Astrocyte (in vitro differentiated cells and primary cell): ENCODE measurements at regions not wholly inside any gene's neighbourhood (a gene's known extent, or its start where the extent isn't known, plus 50 kb on each side); places are given as distances from the start of the nearest gene placed in this dataset.

Experiments used
- DNase-seq: peaks from one replicate; pipeline ENCODE4 v3.0.0-alpha.2; 2010; ENCODE audit warnings: low read depth
- FAIRE-seq: peaks from 2 replicates; lab custom pipeline; 2011; peaks lifted over from hg19 to GRCh38; lab: Jason Lieb, UNC
- H2AFZ ChIP-seq: 2 replicates; pipeline ENCODE4 v1.6.0; 2012; ENCODE audit warnings: low read depth, low read length, inconsistent platforms
- H3K27ac ChIP-seq: 2 replicates; pipeline ENCODE4 v1.5.1; 2011; ENCODE audit warnings: low read depth, low read length, inconsistent platforms
- H3K27me3 ChIP-seq: 2 replicates; pipeline ENCODE4 v1.6.0; 2011; ENCODE audit warnings: low read length, inconsistent platforms; ENCODE audit not compliant: insufficient read depth
- H3K36me3 ChIP-seq: 2 replicates; pipeline ENCODE4 v1.5.1; 2011; ENCODE audit warnings: low read length, inconsistent platforms; ENCODE audit not compliant: insufficient read depth
- H3K4me1 ChIP-seq: 2 replicates; pipeline ENCODE4 v1.5.1; 2011; ENCODE audit warnings: low read length, inconsistent platforms; ENCODE audit not compliant: insufficient read depth
- H3K4me2 ChIP-seq: 2 replicates; pipeline ENCODE4 v1.6.0; 2012; ENCODE audit warnings: low read length, inconsistent platforms
- H3K4me3 ChIP-seq: 2 replicates; pipeline ENCODE4 v1.5.1; 2011; ENCODE audit warnings: low read depth, mild to moderate bottlenecking, low read length, inconsistent platforms; ENCODE audit not compliant: insufficient read depth
- H3K79me2 ChIP-seq: 2 replicates; pipeline ENCODE4 v1.6.0; 2012; ENCODE audit warnings: mild to moderate bottlenecking, low read length, inconsistent platforms; ENCODE audit not compliant: insufficient read depth
- H3K9ac ChIP-seq: 2 replicates; pipeline ENCODE4 v1.6.0; 2012; ENCODE audit warnings: mild to moderate bottlenecking, low read length, inconsistent platforms
- H3K9me3 ChIP-seq: 2 replicates; pipeline ENCODE4 v1.5.1; 2012; ENCODE audit warnings: low read depth, mild to moderate bottlenecking, low read length, inconsistent platforms; ENCODE audit not compliant: insufficient read depth
- H4K20me1 ChIP-seq: 2 replicates; pipeline ENCODE4 v1.6.0; 2012; ENCODE audit warnings: low read length, inconsistent platforms; ENCODE audit not compliant: insufficient read depth
- H3K27ac Mint-ChIP-seq: one replicate; pipeline ENCODE4 v1.8.0; 2021; ENCODE audit warnings: mild to moderate bottlenecking, mixed read lengths; ENCODE audit not compliant: unreplicated experiment
- H3K27me3 Mint-ChIP-seq: one replicate; pipeline ENCODE4 v1.8.0; 2021; ENCODE audit warnings: low read depth, mixed read lengths; ENCODE audit not compliant: unreplicated experiment
- H3K36me3 Mint-ChIP-seq: one replicate; pipeline ENCODE4 v1.8.0; 2021; ENCODE audit warnings: low read depth, mixed read lengths; ENCODE audit not compliant: unreplicated experiment
- H3K4me1 Mint-ChIP-seq: one replicate; pipeline ENCODE4 v1.8.0; 2021; ENCODE audit warnings: low read depth, mixed read lengths; ENCODE audit not compliant: unreplicated experiment
- H3K4me3 Mint-ChIP-seq: one replicate; pipeline ENCODE4 v1.8.0; 2021; ENCODE audit warnings: mild to moderate bottlenecking, moderate library complexity, mixed read lengths; ENCODE audit not compliant: unreplicated experiment
- H3K9me3 Mint-ChIP-seq: one replicate; pipeline ENCODE4 v1.8.0; 2021; ENCODE audit warnings: mild to moderate bottlenecking, mixed read lengths; ENCODE audit not compliant: unreplicated experiment
- EZH2 ChIP-seq: IDR thresholded peaks from 2 replicates; pipeline ENCODE4 v1.6.1; 2012; ENCODE audit warnings: mild to moderate bottlenecking, low read length, inconsistent platforms; ENCODE audit not compliant: insufficient read depth
- TF ChIP-seq, protein P1 (sequence below): IDR thresholded peaks from 2 replicates; pipeline ENCODE4 v1.5.1; 2011; ENCODE audit warnings: low read depth, mild to moderate bottlenecking, inconsistent platforms, low read length, moderate library complexity; ENCODE audit not compliant: insufficient read depth

GRCh38 chr17:53941231-53941630 lies 118.5 kb downstream of the KIF2B start:
- FAIRE-seq: no peak

DNA sequence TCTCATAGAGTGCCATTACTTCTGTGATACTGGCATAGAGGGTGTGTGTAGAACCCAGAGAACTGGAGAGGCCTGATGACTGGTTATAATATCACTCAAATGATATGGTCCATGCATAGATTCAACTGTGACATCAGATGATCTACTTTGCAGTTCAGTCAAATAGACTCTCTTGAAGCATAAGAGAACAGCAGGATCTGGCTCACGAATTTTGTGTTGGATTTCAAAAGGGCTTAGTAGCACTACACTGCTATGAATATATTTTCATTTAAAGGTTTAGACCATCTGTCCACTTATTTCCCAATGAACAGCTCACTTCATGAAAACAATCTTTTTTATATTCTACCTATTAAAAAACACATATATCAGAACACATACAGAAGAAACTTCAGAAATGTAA lies 119.7 kb downstream of the KIF2B start:
- H3K27me3 Mint-ChIP-seq: no peaks in the 10 kb centered on the region
- H4K20me1 ChIP-seq: no peaks in the 10 kb centered on the region
- H3K4me2 ChIP-seq: no peak overlapping the region
- no peak overlapping the region for H3K27ac ChIP-seq
- no peaks in the 10 kb centered on the region for H3K36me3 ChIP-seq
- no peak overlapping the region for H3K9ac ChIP-seq
- DNase-seq (no peak), FAIRE-seq (no peak)
- H3K27me3 ChIP-seq: no peaks in the 10 kb centered on the region
- no peak overlapping the region for H3K27ac Mint-ChIP-seq
- no peaks in the 10 kb centered on the region for H3K4me1 Mint-ChIP-seq
- H3K9me3 Mint-ChIP-seq: no peaks in the 10 kb centered on the region
- no peak overlapping the region for H3K4me3 Mint-ChIP-seq
- H3K9me3 ChIP-seq: peaks cover 2% of the 10 kb centered on the region
- H3K36me3 Mint-ChIP-seq: no peaks in the 10 kb centered on the region
- no peak overlapping the region for H2AFZ ChIP-seq
- H3K4me1 ChIP-seq: no peaks in the 10 kb centered on the region
- TF ChIP-seq EZH2: no peak
- H3K4me3 ChIP-seq: no peak overlapping the region
- H3K79me2 ChIP-seq: no peaks in the 10 kb centered on the region

More at GRCh38 chr17:53941231-53941630, 118.5 kb downstream of the KIF2B start:
- H3K9me3 ChIP-seq: peaks cover 2% of the 10 kb centered on the region
- H3K9me3 Mint-ChIP-seq: no peaks in the 10 kb centered on the region
- H3K4me3 Mint-ChIP-seq: no peak overlapping the region
- no peaks in the 10 kb centered on the region for H3K36me3 Mint-ChIP-seq
- no peaks in the 10 kb centered on the region for H3K4me1 ChIP-seq
- no peaks in the 10 kb centered on the region for H3K27me3 ChIP-seq
- no peaks in the 10 kb centered on the region for H3K36me3 ChIP-seq
- no peak for DNase-seq
- H3K27ac Mint-ChIP-seq: no peak overlapping the region
- H3K4me1 Mint-ChIP-seq: no peaks in the 10 kb centered on the region
- H3K27ac ChIP-seq: no peak overlapping the region
- H3K4me3 ChIP-seq: no peak overlapping the region
- H4K20me1 ChIP-seq: no peaks in the 10 kb centered on the region
- H3K79me2 ChIP-seq: no peaks in the 10 kb centered on the region
- H3K9ac ChIP-seq: no peak overlapping the region
- no peak overlapping the region for H2AFZ ChIP-seq
- no peaks in the 10 kb centered on the region for H3K27me3 Mint-ChIP-seq
- TF ChIP-seq, protein P1, sequence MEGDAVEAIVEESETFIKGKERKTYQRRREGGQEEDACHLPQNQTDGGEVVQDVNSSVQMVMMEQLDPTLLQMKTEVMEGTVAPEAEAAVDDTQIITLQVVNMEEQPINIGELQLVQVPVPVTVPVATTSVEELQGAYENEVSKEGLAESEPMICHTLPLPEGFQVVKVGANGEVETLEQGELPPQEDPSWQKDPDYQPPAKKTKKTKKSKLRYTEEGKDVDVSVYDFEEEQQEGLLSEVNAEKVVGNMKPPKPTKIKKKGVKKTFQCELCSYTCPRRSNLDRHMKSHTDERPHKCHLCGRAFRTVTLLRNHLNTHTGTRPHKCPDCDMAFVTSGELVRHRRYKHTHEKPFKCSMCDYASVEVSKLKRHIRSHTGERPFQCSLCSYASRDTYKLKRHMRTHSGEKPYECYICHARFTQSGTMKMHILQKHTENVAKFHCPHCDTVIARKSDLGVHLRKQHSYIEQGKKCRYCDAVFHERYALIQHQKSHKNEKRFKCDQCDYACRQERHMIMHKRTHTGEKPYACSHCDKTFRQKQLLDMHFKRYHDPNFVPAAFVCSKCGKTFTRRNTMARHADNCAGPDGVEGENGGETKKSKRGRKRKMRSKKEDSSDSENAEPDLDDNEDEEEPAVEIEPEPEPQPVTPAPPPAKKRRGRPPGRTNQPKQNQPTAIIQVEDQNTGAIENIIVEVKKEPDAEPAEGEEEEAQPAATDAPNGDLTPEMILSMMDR: no peak
- TF ChIP-seq EZH2: no peak
- no peak overlapping the region for H3K4me2 ChIP-seq

DNA sequence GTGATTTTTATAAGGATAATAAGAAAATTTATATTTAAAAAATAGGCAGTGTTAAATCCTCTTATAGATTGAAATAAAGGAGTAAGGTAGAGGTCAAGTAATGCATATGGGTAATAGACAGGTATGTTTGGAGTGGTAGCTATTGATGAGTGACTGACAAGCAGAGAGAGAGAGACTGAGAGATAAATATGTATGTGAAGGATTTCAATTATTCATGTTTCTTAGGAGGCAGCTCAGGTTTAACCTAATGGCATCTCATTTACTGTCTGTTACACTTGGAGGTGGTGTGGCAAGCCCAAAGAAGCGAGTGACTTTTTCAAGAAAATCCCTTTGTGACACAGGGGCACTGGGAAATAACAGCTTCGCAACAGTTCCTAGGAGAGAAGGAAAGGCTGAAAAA lies 120.2 kb downstream of the KIF2B start:
- FAIRE-seq (no peak), DNase-seq (no peak)
- Histone ChIP-seq H3K4me1 (no peaks in the 10 kb centered on the region), H2AFZ (no peak overlapping the region), H3K36me3 (no peaks in the 10 kb centered on the region), H3K27ac (no peak overlapping the region), H4K20me1 (no peaks in the 10 kb centered on the region), H3K4me2 (no peak overlapping the region), H3K9ac (no peak overlapping the region), H3K27me3 (no peaks in the 10 kb centered on the region), H3K79me2 (no peaks in the 10 kb centered on the region), H3K9me3 (peaks cover 2% of the 10 kb centered on the region), H3K4me3 (no peak overlapping the region)
- Mint-ChIP-seq H3K27me3 (no peaks in the 10 kb centered on the region), H3K9me3 (no peaks in the 10 kb centered on the region), H3K4me1 (no peaks in the 10 kb centered on the region), H3K36me3 (no peaks in the 10 kb centered on the region), H3K27ac (no peak overlapping the region), H3K4me3 (no peak overlapping the region)
- TF ChIP-seq, protein P1: no peak
- no peak for TF ChIP-seq EZH2
